ENCODE measurements at regions not wholly inside any gene's neighbourhood (a gene's known extent, or its start where the extent isn't known, plus 50 kb on each side); places are given as distances from the start of the nearest gene placed in this dataset.
"Not testable (repeated sequence)": the region's sequence is repeated elsewhere in the genome, so short reads cannot be mapped to it uniquely, and the experiment has no call there.

DNA sequence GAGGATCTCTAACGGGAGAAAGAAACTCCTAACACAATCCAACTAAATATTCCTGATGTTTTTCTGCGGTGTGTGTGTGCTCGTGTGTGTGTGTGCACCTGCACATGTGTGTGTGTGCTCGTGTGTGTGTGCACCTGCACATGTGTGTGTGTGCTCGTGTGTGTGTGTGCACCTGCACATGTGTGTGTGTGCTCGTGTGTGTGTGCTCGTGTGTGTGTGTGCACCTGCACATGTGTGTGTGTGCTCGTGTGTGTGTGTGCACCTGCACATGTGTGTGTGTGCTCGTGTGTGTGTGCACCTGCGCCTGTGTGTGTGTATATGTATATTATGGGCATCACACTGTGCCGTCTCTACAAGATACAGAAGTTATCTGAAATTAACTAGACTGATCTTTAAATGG, 1451.9 kb downstream of the STIM2 start:
- TF ChIP-seq, protein P1, sequence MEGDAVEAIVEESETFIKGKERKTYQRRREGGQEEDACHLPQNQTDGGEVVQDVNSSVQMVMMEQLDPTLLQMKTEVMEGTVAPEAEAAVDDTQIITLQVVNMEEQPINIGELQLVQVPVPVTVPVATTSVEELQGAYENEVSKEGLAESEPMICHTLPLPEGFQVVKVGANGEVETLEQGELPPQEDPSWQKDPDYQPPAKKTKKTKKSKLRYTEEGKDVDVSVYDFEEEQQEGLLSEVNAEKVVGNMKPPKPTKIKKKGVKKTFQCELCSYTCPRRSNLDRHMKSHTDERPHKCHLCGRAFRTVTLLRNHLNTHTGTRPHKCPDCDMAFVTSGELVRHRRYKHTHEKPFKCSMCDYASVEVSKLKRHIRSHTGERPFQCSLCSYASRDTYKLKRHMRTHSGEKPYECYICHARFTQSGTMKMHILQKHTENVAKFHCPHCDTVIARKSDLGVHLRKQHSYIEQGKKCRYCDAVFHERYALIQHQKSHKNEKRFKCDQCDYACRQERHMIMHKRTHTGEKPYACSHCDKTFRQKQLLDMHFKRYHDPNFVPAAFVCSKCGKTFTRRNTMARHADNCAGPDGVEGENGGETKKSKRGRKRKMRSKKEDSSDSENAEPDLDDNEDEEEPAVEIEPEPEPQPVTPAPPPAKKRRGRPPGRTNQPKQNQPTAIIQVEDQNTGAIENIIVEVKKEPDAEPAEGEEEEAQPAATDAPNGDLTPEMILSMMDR (IDR thresholded peaks at IDR 0.05; ENCODE audit: insufficient read depth, low read length) = not testable (repeated sequence)
- TF ChIP-seq POLR2AphosphoS5, GABPA (IDR thresholded peaks at IDR 0.05; ENCODE audit: low read depth): not testable (repeated sequence)
- TF ChIP-seq, protein P2, sequence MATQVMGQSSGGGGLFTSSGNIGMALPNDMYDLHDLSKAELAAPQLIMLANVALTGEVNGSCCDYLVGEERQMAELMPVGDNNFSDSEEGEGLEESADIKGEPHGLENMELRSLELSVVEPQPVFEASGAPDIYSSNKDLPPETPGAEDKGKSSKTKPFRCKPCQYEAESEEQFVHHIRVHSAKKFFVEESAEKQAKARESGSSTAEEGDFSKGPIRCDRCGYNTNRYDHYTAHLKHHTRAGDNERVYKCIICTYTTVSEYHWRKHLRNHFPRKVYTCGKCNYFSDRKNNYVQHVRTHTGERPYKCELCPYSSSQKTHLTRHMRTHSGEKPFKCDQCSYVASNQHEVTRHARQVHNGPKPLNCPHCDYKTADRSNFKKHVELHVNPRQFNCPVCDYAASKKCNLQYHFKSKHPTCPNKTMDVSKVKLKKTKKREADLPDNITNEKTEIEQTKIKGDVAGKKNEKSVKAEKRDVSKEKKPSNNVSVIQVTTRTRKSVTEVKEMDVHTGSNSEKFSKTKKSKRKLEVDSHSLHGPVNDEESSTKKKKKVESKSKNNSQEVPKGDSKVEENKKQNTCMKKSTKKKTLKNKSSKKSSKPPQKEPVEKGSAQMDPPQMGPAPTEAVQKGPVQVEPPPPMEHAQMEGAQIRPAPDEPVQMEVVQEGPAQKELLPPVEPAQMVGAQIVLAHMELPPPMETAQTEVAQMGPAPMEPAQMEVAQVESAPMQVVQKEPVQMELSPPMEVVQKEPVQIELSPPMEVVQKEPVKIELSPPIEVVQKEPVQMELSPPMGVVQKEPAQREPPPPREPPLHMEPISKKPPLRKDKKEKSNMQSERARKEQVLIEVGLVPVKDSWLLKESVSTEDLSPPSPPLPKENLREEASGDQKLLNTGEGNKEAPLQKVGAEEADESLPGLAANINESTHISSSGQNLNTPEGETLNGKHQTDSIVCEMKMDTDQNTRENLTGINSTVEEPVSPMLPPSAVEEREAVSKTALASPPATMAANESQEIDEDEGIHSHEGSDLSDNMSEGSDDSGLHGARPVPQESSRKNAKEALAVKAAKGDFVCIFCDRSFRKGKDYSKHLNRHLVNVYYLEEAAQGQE (IDR thresholded peaks at IDR 0.05; ENCODE audit: insufficient replicate concordance, low read depth) = not testable (repeated sequence)

Measured in HL-60 (cell line).